Lung (tissue), 11 donors: ENCODE measurements at regions not wholly inside any gene's neighbourhood (a gene's known extent, or its start where the extent isn't known, plus 50 kb on each side); places are given as distances from the start of the nearest gene placed in this dataset.

Experiments
- ATAC-seq: fragments of 200-7000 bp; cut with Tn5 transposase; one replicate; pipeline ENCODE4 v1.9.1; 2020; ENCODE audit warnings: moderate number of reproducible peaks; ENCODE audit not compliant: insufficient read depth, low FRiP score
- DNase-seq, 3 donors: peaks; one replicate each; pipeline ENCODE4 v3.0.0-alpha.2; 2013 to 2017
- H3K27ac ChIP-seq, 2 donors: one replicate each; pipeline ENCODE4 v1.5.1; 2013; ENCODE audit warnings: mild to moderate bottlenecking in 2 of 2, moderate library complexity in 2 of 2, control low read depth in 1 of 2, inconsistent platforms in 1 of 2, low read depth in 1 of 2, low read length in 1 of 2
- H3K27me3 ChIP-seq, 3 donors: one replicate each; pipeline ENCODE4 v1.5.1; 2013; ENCODE audit warnings: low read length in 2 of 3; ENCODE audit not compliant: control insufficient read depth in 3 of 3, insufficient read depth in 3 of 3
- H3K36me3 ChIP-seq, 4 donors: one replicate each; pipeline ENCODE4 v1.5.1; 2013; ENCODE audit warnings: low read length in 4 of 4, mild to moderate bottlenecking in 1 of 4, moderate library complexity in 1 of 4; ENCODE audit not compliant: control insufficient read depth in 4 of 4, insufficient read depth in 4 of 4
- H3K4me1 ChIP-seq, 5 donors: one replicate each; pipeline ENCODE4 v1.5.1; 2013; ENCODE audit warnings: low read length in 5 of 5, mild to moderate bottlenecking in 2 of 5, moderate library complexity in 1 of 5; ENCODE audit not compliant: control insufficient read depth in 5 of 5, insufficient read depth in 5 of 5
- H3K4me3 ChIP-seq: one replicate; pipeline ENCODE4 v1.5.1; 2013; ENCODE audit warnings: mild to moderate bottlenecking, control low read depth, moderate library complexity
- H3K9ac ChIP-seq, 2 donors: one replicate each; pipeline ENCODE4 v1.5.1; 2013; ENCODE audit warnings: low read length in 2 of 2, control low read depth in 1 of 2; ENCODE audit not compliant: insufficient read depth in 1 of 2
- H3K9me3 ChIP-seq, 4 donors: one replicate each; pipeline ENCODE4 v1.5.1; 2013; ENCODE audit warnings: low read length in 3 of 4, mild to moderate bottlenecking in 1 of 4, moderate library complexity in 1 of 4; ENCODE audit not compliant: control insufficient read depth in 4 of 4, insufficient read depth in 3 of 4
- CTCF ChIP-seq: IDR thresholded peaks from 2 replicates; pipeline ENCODE4 v1.5.1; 2012; ENCODE audit warnings: mild to moderate bottlenecking; ENCODE audit errors: control extremely low read depth, extremely low read depth
- WGBS, 2 donors: extraction: QIAGEN DNeasy Blood & Tissue Kit; methylation state at CpG; one replicate each; pipeline ENCODE4 v1.1.7; 2013; 5-methylcytosine and 5-hydroxymethylcytosine counted together
- donor health status: control.
- donor health status: control.
- donor health status: Bipolar disorder and iron deficiency.
- donor health status: healthy.
- donor health status: DM: yes; HTN: yes; CAD: no.

DNA sequence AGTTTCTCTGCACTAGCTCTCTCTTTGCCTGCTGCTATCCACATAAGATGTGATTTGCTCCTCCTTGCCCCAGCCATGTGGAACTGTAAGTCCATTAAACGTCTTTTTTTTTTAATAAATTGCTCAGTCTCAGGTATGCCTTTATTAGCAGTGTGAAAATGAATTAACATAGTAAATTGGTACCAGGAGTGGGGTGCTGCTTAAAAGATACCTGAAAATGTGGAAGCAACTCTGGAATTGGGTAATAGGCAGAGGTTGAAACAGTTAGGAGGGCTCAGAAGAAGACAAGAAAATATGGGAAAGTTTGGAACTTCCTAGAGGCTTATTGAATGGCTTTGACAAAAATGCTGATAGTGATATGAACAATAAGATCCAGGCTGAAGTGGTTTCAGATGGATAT, 159.8 kb downstream of the FSCB start:
- Histone ChIP-seq H3K9ac (no peak overlapping the region), H3K27ac (no peak overlapping the region), H3K4me3 (no peak overlapping the region), H3K4me1 (no peaks in the 10 kb centered on the region), H3K9me3 (peaks cover 0 to 15% (median 7%) of the 10 kb centered on the region in 4 donors), H3K27me3 (no peaks in the 10 kb centered on the region), H3K36me3 (no peaks in the 10 kb centered on the region)
- WGBS, 2 donors, result 37 to 56% methylated on average over 1 of the region's 1 CpG
- ATAC-seq, result no peak
- no peak for DNase-seq
- no peak for TF ChIP-seq CTCF

- Histone ChIP-seq H3K4me1 (no peaks in the 10 kb centered on the region), H3K36me3 (no peaks in the 10 kb centered on the region), H3K27me3 (no peaks in the 10 kb centered on the region), H3K9me3 (no peaks in the 10 kb centered on the region), H3K9ac (peak overlapping the region in 1 of 2 donors; percentile 32), H3K4me3 (no peak overlapping the region), H3K27ac (no peak overlapping the region)
- ATAC-seq, result no peak
- WGBS, 2 donors, result 67 to 77% methylated on average over 3 of the region's 3 CpGs
- peak in 1 of 3 donors; percentile 11 for DNase-seq
- TF ChIP-seq CTCF, result no peak
These were observed 166.0 kb downstream of the FSCB start for GRCh38 chr14:44341116-44341515.

GRCh38 chr14:44339862-44340261, 167.2 kb downstream of the FSCB start:
- Histone ChIP-seq H3K4me1 (no peaks in the 10 kb centered on the region), H3K27me3 (no peaks in the 10 kb centered on the region), H3K4me3 (no peak overlapping the region), H3K9me3 (no peaks in the 10 kb centered on the region), H3K9ac (no peak overlapping the region), H3K27ac (no peak overlapping the region), H3K36me3 (no peaks in the 10 kb centered on the region)
- no peak for TF ChIP-seq CTCF
- DNase-seq, result no peak
- WGBS, 2 donors, result 90% methylated on average over 1 of the region's 1 CpG
- ATAC-seq, result no peak

GRCh38 chr14:44339231-44339630, 167.9 kb downstream of the FSCB start:
- no peaks in the 10 kb centered on the region for H3K36me3 ChIP-seq
- no peaks in the 10 kb centered on the region for H3K4me1 ChIP-seq
- no peak overlapping the region for H3K27ac ChIP-seq
- ATAC-seq (no peak), DNase-seq (no peak)
- no peak overlapping the region for H3K4me3 ChIP-seq
- no peaks in the 10 kb centered on the region for H3K9me3 ChIP-seq
- no peak overlapping the region for H3K9ac ChIP-seq
- H3K27me3 ChIP-seq, result no peaks in the 10 kb centered on the region
- no peak for TF ChIP-seq CTCF
